Peyer's patch (tissue), 4 donors: ENCODE measurements at regions not wholly inside any gene's neighbourhood (a gene's known extent, or its start where the extent isn't known, plus 50 kb on each side); places are given as distances from the start of the nearest gene placed in this dataset.
"Not testable (repeated sequence)": the region's sequence is repeated elsewhere in the genome, so short reads cannot be mapped to it uniquely, and the experiment has no call there.

Experiments used
- DNase-seq, 3 donors: peaks; one replicate each; pipeline ENCODE4 v3.0.0-alpha.2; 2017 to 2019
- H3K27ac ChIP-seq, 4 donors: fragments of 200-600 bp; sonication (generic); one replicate each; pipeline ENCODE4 v1.5.1; 2016 to 2019
- H3K27me3 ChIP-seq, 2 donors: fragments of 200-600 bp; sonication (generic); one replicate each; pipeline ENCODE4 v1.5.1; 2019
- H3K36me3 ChIP-seq, 3 donors: fragments of 200-600 bp; sonication (generic); one replicate each; pipeline ENCODE4 v1.5.1; 2016 to 2019
- H3K4me1 ChIP-seq, 4 donors: fragments of 200-600 bp; sonication (generic); one replicate each; pipeline ENCODE4 v1.5.1; 2016 to 2019
- H3K4me3 ChIP-seq, 4 donors: fragments of 200-600 bp; sonication (generic); 1 replicate in 3 of 4; 2 replicates in 1 of 4; pipeline ENCODE4 v1.5.1; 2016 to 2019; ENCODE audit warnings: mild to moderate bottlenecking in 1 of 4
- H3K9me3 ChIP-seq, 4 donors: fragments of 200-600 bp; sonication (generic); one replicate each; pipeline ENCODE4 v1.5.1; 2016 to 2019; ENCODE audit warnings: mild to moderate bottlenecking in 1 of 4
- POLR2A ChIP-seq, 2 donors: fragments of 450-650 bp; IDR thresholded peaks; one replicate each; pipeline ENCODE4 v1.5.1; 2017; ENCODE audit warnings: antibody characterized with exemption in 2 of 2, mild to moderate bottlenecking in 2 of 2, moderate library complexity in 2 of 2
- TF ChIP-seq, protein P1 (sequence below), 6 experiments: fragments of 450-650 bp in 4 of 6; fragments of 200-600 bp in 2 of 6; sonication (generic) in 1 of 6; IDR thresholded peaks; one replicate each; pipeline ENCODE4 v1.5.1; 2017 to 2019; ENCODE audit warnings: antibody characterized with exemption in 6 of 6, mild to moderate bottlenecking in 3 of 6, moderate library complexity in 1 of 6

DNA sequence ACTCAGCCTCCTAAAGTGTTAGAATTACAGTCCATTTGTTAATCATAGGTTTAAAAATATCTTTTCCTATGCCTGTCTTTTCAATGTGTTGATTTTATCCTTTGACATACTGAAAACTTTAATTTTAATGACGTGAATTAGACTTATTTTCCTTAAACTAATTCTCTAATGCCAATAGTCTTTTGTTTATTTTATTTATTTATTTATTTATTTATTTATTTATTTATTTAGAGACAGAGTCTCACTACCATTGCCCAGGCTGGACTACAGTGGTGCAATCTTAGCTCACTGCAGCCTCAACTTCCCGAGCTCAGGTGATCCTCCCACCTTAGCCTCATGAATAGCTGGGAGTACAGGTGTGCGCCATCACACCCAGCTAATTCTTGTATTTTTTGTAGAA, 694.5 kb downstream of the TRHDE start:
- H3K9me3 ChIP-seq, result no peaks in the 10 kb centered on the region
- TF ChIP-seq, protein P1, sequence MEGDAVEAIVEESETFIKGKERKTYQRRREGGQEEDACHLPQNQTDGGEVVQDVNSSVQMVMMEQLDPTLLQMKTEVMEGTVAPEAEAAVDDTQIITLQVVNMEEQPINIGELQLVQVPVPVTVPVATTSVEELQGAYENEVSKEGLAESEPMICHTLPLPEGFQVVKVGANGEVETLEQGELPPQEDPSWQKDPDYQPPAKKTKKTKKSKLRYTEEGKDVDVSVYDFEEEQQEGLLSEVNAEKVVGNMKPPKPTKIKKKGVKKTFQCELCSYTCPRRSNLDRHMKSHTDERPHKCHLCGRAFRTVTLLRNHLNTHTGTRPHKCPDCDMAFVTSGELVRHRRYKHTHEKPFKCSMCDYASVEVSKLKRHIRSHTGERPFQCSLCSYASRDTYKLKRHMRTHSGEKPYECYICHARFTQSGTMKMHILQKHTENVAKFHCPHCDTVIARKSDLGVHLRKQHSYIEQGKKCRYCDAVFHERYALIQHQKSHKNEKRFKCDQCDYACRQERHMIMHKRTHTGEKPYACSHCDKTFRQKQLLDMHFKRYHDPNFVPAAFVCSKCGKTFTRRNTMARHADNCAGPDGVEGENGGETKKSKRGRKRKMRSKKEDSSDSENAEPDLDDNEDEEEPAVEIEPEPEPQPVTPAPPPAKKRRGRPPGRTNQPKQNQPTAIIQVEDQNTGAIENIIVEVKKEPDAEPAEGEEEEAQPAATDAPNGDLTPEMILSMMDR (IDR thresholded peaks at IDR 0.05), result no peak
- TF ChIP-seq POLR2A (IDR thresholded peaks at IDR 0.05), result no peak
- H3K36me3 ChIP-seq, result no peaks in the 10 kb centered on the region
- no peak overlapping the region for H3K27ac ChIP-seq
- H3K4me3 ChIP-seq, result no peak overlapping the region
- H3K4me1 ChIP-seq, result no peaks in the 10 kb centered on the region
- no peaks in the 10 kb centered on the region for H3K27me3 ChIP-seq
- no peak for DNase-seq

GRCh38 chr12:72974954-72975555, 702.9 kb downstream of the TRHDE start:
- H3K36me3 ChIP-seq, result no peaks in the 10 kb centered on the region
- H3K27me3 ChIP-seq, result no peaks in the 10 kb centered on the region
- no peaks in the 10 kb centered on the region for H3K9me3 ChIP-seq
- H3K4me1 ChIP-seq, result no peaks in the 10 kb centered on the region
- H3K4me3 ChIP-seq, result no peak overlapping the region
- TF ChIP-seq, protein P1 (IDR thresholded peaks at IDR 0.05), result no peak
- TF ChIP-seq POLR2A (IDR thresholded peaks at IDR 0.05), result no peak
- H3K27ac ChIP-seq, result no peak overlapping the region
- no peak for DNase-seq

DNA sequence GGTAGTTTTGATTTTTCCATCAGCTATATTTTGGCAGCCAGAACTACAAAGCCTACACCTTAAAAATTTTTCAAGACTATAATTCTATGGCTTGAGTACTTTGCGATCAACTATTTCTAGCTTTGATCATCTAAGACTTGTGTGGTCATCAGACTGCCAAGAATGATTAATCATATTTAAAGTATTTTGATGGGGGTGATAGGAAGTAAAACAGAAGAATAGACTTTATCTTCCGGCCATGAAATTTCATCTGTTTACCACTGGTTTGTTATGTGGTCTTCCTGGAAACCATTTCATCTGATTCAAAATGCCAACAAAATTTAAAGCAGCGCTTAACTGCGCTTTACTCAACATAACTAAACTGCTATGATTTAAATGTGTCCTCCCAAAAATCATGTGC, 706.8 kb downstream of the TRHDE start:
- Histone ChIP-seq H3K4me1 (no peaks in the 10 kb centered on the region), H3K27me3 (no peaks in the 10 kb centered on the region), H3K36me3 (no peaks in the 10 kb centered on the region), H3K27ac (no peak overlapping the region), H3K4me3 (no peak overlapping the region), H3K9me3 (no peaks in the 10 kb centered on the region)
- TF ChIP-seq, protein P1 (IDR thresholded peaks at IDR 0.05), result no peak
- no peak for TF ChIP-seq POLR2A (IDR thresholded peaks at IDR 0.05)
- no peak for DNase-seq

DNA sequence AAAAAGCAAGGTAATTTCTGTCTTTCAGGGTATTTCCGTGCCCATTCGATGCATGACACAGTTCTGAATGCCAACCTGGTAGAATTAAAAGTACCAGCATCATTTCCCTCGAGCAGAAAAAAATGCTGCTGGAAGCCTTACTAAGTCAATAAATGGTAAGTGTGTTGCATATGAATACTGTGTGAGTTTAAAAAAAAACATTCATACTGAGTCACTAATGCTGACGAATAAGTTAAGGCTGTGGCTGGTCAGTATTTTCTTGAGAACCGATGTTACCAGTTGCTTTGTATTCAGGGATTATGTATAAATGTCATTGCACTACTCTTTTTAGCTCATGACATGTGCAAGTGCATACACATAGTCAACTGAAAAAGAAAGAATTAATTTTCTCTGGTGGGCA, 710.2 kb downstream of the TRHDE start:
- no peaks in the 10 kb centered on the region for H3K4me1 ChIP-seq
- H3K27ac ChIP-seq, result no peak overlapping the region
- no peaks in the 10 kb centered on the region for H3K27me3 ChIP-seq
- no peaks in the 10 kb centered on the region for H3K9me3 ChIP-seq
- H3K4me3 ChIP-seq, result no peak overlapping the region
- DNase-seq, result no peak
- no peaks in the 10 kb centered on the region for H3K36me3 ChIP-seq
- TF ChIP-seq, protein P1 (IDR thresholded peaks at IDR 0.05), result no peak
- no peak for TF ChIP-seq POLR2A (IDR thresholded peaks at IDR 0.05)

- Histone ChIP-seq H3K4me1 (no peaks in the 10 kb centered on the region), H3K9me3 (no peaks in the 10 kb centered on the region), H3K27me3 (no peaks in the 10 kb centered on the region), H3K4me3 (no peak overlapping the region), H3K27ac (no peak overlapping the region), H3K36me3 (no peaks in the 10 kb centered on the region)
- no peak for DNase-seq
- TF ChIP-seq, protein P1 (IDR thresholded peaks at IDR 0.05), result no peak
- TF ChIP-seq POLR2A (IDR thresholded peaks at IDR 0.05), result no peak
These were observed 714.8 kb downstream of the TRHDE start for GRCh38 chr12:72986963-72987362.

DNA sequence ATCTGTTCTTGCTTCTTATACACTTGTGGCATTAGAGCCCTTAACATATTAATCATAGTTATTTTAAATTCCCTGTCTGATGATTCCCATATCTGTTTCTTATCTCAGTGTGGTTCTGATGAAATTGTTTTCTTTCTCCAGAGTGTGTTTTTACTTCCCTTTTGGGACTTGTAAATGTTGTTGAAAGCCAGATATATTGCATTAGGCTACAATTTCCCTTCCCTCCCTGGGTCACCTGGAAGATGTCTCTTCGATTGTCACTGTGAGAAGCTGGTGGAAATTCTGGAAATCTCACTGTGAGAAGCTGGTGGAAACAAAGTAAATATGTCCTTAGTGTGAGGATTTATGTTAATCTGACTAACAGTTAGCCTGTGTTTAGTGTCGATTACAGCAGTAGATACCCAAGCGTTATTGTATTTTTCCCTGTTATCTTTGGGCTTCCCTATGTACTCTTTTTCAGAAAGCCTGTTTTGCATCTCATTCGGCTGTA, 717.3 kb downstream of the TRHDE start:
- Histone ChIP-seq H3K27me3 (no peaks in the 10 kb centered on the region), H3K4me3 (no peak overlapping the region), H3K27ac (no peak overlapping the region), H3K9me3 (no peaks in the 10 kb centered on the region), H3K36me3 (no peaks in the 10 kb centered on the region), H3K4me1 (no peaks in the 10 kb centered on the region)
- no peak for DNase-seq
- TF ChIP-seq, protein P1 (IDR thresholded peaks at IDR 0.05), result no peak
- TF ChIP-seq POLR2A (IDR thresholded peaks at IDR 0.05), result no peak

DNA sequence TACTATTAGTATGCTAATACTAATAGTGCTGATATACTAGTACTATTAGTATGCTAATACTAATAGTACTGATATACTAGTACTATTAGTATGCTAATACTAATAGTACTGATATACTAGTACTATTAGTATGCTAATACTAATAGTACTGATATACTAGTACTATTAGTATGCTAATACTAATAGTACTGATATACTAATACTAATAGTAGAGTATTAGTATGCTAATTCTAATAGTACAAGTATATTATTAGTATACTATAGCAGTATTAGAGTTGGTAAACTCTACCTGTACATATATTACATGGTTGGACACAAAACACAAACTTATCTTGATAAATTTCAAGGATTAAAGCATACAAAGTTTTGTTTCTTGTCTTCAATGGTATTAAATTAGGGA, 722.9 kb downstream of the TRHDE start:
- not testable (repeated sequence) for DNase-seq, H3K4me1 ChIP-seq, H3K36me3 ChIP-seq, H3K27me3 ChIP-seq, H3K4me3 ChIP-seq, H3K27ac ChIP-seq, H3K9me3 ChIP-seq
